Aorta (tissue), 5 donors: ENCODE measurements at regions not wholly inside any gene's neighbourhood (a gene's known extent, or its start where the extent isn't known, plus 50 kb on each side); places are given as distances from the start of the nearest gene placed in this dataset.

Experiments
- ATAC-seq: fragments of 200-7000 bp; cut with Tn5 transposase; one replicate; pipeline ENCODE4 v1.9.1; 2022; ENCODE audit warnings: moderate library complexity; ENCODE audit not compliant: low FRiP score
- DNase-seq, 2 donors: peaks; one replicate each; pipeline ENCODE4 v3.0.0-alpha.2; 2020
- H3K27ac ChIP-seq, 2 donors: one replicate each; pipeline ENCODE4 v1.5.1; 2013; ENCODE audit warnings: low read length in 2 of 2, mild to moderate bottlenecking in 2 of 2, moderate library complexity in 2 of 2, control low read depth in 1 of 2, inconsistent platforms in 1 of 2, low read depth in 1 of 2
- H3K27me3 ChIP-seq, 2 donors: one replicate each; pipeline ENCODE4 v1.6.1; 2013; ENCODE audit warnings: control low read depth in 1 of 2, low read length in 1 of 2, mild to moderate bottlenecking in 1 of 2, moderate library complexity in 1 of 2; ENCODE audit not compliant: insufficient read depth in 2 of 2, control insufficient read depth in 1 of 2
- H3K36me3 ChIP-seq, 2 donors: one replicate each; pipeline ENCODE4 v1.6.1; 2013; ENCODE audit warnings: control low read depth in 1 of 2, low read length in 1 of 2, mild to moderate bottlenecking in 1 of 2; ENCODE audit not compliant: insufficient read depth in 2 of 2, control insufficient read depth in 1 of 2
- H3K4me1 ChIP-seq, 2 donors: one replicate each; pipeline ENCODE4 v1.6.1; 2013; ENCODE audit warnings: low read length in 2 of 2, control low read depth in 1 of 2, mild to moderate bottlenecking in 1 of 2, moderate library complexity in 1 of 2; ENCODE audit not compliant: insufficient read depth in 2 of 2, control insufficient read depth in 1 of 2
- H3K4me3 ChIP-seq, 2 donors: one replicate each; pipeline ENCODE4 v1.5.1; 2013; ENCODE audit warnings: low read length in 2 of 2, control low read depth in 1 of 2, mild to moderate bottlenecking in 1 of 2
- H3K9me3 ChIP-seq: one replicate; pipeline ENCODE4 v1.6.1; 2013; ENCODE audit warnings: mild to moderate bottlenecking, low read length; ENCODE audit not compliant: control insufficient read depth
- WGBS, 2 donors: extraction: QIAGEN DNeasy Blood & Tissue Kit; methylation state at CpG; one replicate each; pipeline ENCODE4 v1.1.7; 2013; 5-methylcytosine and 5-hydroxymethylcytosine counted together
- intact Hi-C, 2 donors: fragments of 100-400 bp; cut with DNase I; formaldehyde crosslinking; loops; one replicate each; pipeline versions ENCODE4 v1.14.2 to v1.15.0; 2022
- donor health status: healthy with polysubstance abuse.
- donor health status: Bipolar disorder and iron deficiency.
- donor health status: DM: no; HTN: no; CAD: no.
- donor health status: DM: no; HTN: no; CAD: no.
- donor health status: DM: yes; HTN: yes; CAD: no.

GRCh38 chr2:11975373-11975772 is 228.9 kb downstream of the LPIN1 start:
- H3K4me3 ChIP-seq, result no peak overlapping the region
- WGBS, 2 donors, result 93 to 96% methylated on average over 1 of the region's 1 CpG
- no peak overlapping the region for H3K27ac ChIP-seq
- H3K4me1 ChIP-seq, result no peaks in the 10 kb centered on the region
- H3K36me3 ChIP-seq, result no peaks in the 10 kb centered on the region
- no peak for DNase-seq
- ATAC-seq, result no peak
- H3K9me3 ChIP-seq, result peaks cover 4% of the 10 kb centered on the region
- intact Hi-C loops, result no loop called here
- no peaks in the 10 kb centered on the region for H3K27me3 ChIP-seq

GRCh38 chr2:11976073-11976472 is 229.6 kb downstream of the LPIN1 start:
- intact Hi-C loops, result no loop called here
- Histone ChIP-seq H3K9me3 (peaks cover 4% of the 10 kb centered on the region), H3K4me1 (no peaks in the 10 kb centered on the region), H3K36me3 (no peaks in the 10 kb centered on the region), H3K4me3 (no peak overlapping the region), H3K27ac (no peak overlapping the region), H3K27me3 (no peaks in the 10 kb centered on the region)
- ATAC-seq (no peak), DNase-seq (no peak)

DNA sequence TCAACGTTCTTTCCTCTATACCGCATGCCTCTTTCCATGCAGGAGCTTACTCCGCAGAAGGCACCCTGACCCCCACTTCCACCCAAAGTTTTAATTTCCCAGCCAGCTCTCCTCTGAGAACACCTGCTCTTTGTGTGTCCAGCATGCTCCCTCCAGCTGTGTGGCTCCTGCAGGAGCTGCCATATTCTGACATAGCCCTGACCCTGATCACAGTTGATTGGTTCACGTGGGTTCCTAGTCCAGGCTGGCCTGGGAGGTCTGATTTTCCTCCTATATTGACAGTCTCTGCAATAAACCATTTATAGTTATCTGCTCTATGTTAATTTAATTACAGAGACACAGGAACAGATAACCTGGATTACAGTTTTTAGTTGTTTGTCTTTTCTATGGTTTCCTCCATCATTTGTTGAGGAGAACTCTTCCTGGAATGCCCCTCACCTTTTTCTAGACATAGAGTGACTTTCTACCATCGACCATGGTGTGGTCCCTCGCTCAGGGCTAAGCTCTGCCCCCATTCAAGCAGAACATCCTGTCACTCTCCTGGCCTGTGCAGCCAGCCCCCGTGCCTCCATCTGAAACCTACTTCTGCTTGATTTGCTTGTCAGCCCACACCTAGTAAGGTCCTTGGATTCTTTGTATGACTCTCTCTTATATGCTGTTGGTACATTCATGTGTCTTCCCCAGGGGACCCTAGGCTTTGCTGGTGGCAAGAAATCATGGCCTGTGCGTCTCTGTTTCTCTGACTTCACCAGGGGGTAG is 231.5 kb downstream of the LPIN1 start:
- Histone ChIP-seq H3K4me3 (no peak overlapping the region), H3K27ac (no peak overlapping the region), H3K27me3 (no peaks in the 10 kb centered on the region), H3K9me3 (peaks cover 6% of the 10 kb centered on the region), H3K36me3 (no peaks in the 10 kb centered on the region), H3K4me1 (no peaks in the 10 kb centered on the region)
- DNase-seq, result no peak
- no peak for ATAC-seq
- intact Hi-C loops, result no loop called here
- WGBS, 2 donors, result 95 to 97% methylated on average over 8 of the region's 8 CpGs

- no peaks in the 10 kb centered on the region for H3K4me1 ChIP-seq
- ATAC-seq (no peak), DNase-seq (no peak)
- H3K4me3 ChIP-seq, result no peak overlapping the region
- H3K36me3 ChIP-seq, result no peaks in the 10 kb centered on the region
- intact Hi-C loops, result no loop called here
- H3K9me3 ChIP-seq, result peaks cover 2% of the 10 kb centered on the region
- no peak overlapping the region for H3K27ac ChIP-seq
- whole genome bisulfite sequencing, 2 donors, result 16 to 42% methylated on average over 9 of the region's 9 CpGs
- H3K27me3 ChIP-seq, result no peaks in the 10 kb centered on the region
Observed at GRCh38 chr2:11980809-11981208, 234.4 kb downstream of the LPIN1 start.

GRCh38 chr2:11983401-11983800 is 237.0 kb downstream of the LPIN1 start:
- H3K36me3 ChIP-seq, result no peaks in the 10 kb centered on the region
- H3K4me1 ChIP-seq, result no peaks in the 10 kb centered on the region
- 88 to 92% methylated on average over 4 of the region's 4 CpGs for WGBS, 2 donors
- H3K4me3 ChIP-seq, result no peak overlapping the region
- H3K27me3 ChIP-seq, result no peaks in the 10 kb centered on the region
- intact Hi-C loops, result no loop called here
- no peak overlapping the region for H3K27ac ChIP-seq
- ATAC-seq (no peak), DNase-seq (no peak)
- H3K9me3 ChIP-seq, result peaks cover 2% of the 10 kb centered on the region

- H3K36me3 ChIP-seq, result no peaks in the 10 kb centered on the region
- H3K9me3 ChIP-seq, result peaks cover 2% of the 10 kb centered on the region
- H3K27me3 ChIP-seq, result no peaks in the 10 kb centered on the region
- no peak for ATAC-seq
- H3K27ac ChIP-seq, result no peak overlapping the region
- no peak overlapping the region for H3K4me3 ChIP-seq
- no peak for DNase-seq
- WGBS, 2 donors, result 87 to 91% methylated on average over 9 of the region's 9 CpGs
- intact Hi-C loops, result no loop called here
- no peaks in the 10 kb centered on the region for H3K4me1 ChIP-seq
Observed at GRCh38 chr2:11983870-11984269, 237.4 kb downstream of the LPIN1 start.

DNA sequence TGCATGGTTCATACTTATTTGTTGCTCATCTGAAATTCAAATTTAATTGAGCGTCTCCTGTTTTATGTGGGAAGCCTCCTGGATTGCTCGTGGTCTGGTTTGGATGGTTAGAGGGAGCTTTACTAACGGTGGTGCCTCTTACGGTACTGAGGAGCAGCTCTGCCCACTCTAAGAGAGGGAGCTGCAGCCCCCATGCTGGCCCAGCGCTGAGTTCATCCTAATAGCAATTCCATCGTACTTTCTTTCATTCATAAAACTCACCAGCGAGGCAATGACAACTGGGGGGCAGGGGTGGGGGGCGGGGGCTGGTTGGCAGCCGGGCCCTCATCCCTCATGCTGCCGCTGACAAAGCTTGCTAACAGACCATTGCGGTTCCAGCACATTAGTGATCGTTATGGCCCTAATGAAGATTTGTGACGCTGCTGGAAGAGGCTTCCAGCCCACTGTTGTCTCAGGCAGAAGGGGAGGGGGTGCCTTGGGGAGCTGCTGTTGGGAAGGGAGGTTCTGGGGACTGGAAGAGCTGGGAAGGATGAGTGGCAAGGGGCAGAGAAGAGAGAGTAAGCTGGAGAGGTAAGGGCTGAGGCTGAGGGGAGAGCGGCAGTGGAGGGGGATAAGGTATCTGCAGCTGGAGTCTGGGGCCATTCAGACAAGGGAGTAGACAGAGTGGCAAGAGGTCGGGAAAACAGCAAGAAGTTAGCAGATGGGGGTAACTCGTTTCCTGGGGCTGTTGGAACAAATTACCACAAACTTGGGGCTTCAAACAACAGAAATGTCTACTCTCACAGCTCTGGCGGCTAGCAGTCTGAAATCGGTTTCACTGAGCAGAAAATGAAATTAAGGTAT is 238.1 kb downstream of the LPIN1 start:
- ATAC-seq (no peak), DNase-seq (no peak)
- intact Hi-C loops, result no loop called here
- H3K27me3 ChIP-seq, result no peaks in the 10 kb centered on the region
- H3K27ac ChIP-seq, result no peak overlapping the region
- WGBS, 2 donors, result 54 to 68% methylated on average over 18 of the region's 18 CpGs
- no peaks in the 10 kb centered on the region for H3K4me1 ChIP-seq
- no peak overlapping the region for H3K4me3 ChIP-seq
- no peaks in the 10 kb centered on the region for H3K36me3 ChIP-seq
- H3K9me3 ChIP-seq, result peaks cover 2% of the 10 kb centered on the region

- no peaks in the 10 kb centered on the region for H3K36me3 ChIP-seq
- WGBS, 2 donors, result 80 to 88% methylated on average over 4 of the region's 4 CpGs
- no peaks in the 10 kb centered on the region for H3K4me1 ChIP-seq
- H3K27ac ChIP-seq, result no peak overlapping the region
- intact Hi-C loops, result no loop called here
- no peaks in the 10 kb centered on the region for H3K27me3 ChIP-seq
- no peak overlapping the region for H3K4me3 ChIP-seq
- ATAC-seq, result no peak
- peaks cover 2% of the 10 kb centered on the region for H3K9me3 ChIP-seq
- DNase-seq, result no peak
Observed at GRCh38 chr2:11985817-11986566, 239.6 kb downstream of the LPIN1 start.
